Left hindlimb (tissue), 1 donor: ENCODE measurements at regions not wholly inside any gene's neighbourhood (a gene's known extent, or its start where the extent isn't known, plus 50 kb on each side); places are given as distances from the start of the nearest gene placed in this dataset.

Experiments used
- DNase-seq: peaks from one replicate; pipeline ENCODE4 v3.0.0-alpha.2; 2018

DNA sequence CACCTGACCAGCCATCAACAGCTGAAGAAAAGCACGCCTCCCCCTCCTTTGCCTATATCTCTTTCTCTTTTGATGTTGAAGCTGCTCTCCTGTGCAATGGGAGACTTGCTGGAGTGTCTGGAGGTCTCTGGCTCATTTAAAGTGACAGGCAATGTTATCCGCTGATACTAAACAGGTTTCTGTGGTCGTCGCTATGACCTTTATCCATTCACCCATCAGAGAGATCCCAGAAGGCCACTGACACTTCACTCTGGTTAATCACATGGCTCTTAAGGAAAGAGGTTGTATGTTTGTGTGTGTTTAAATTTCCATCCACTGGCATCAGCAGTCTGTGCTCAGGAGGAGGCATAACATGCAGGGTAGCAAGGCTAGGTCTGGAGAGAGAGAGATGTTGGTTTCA, 277.3 kb downstream of the MTX2 start:
- no peak for DNase-seq

GRCh38 chr2:176552501-176553135, 283.4 kb downstream of the MTX2 start:
- DNase-seq = no peak

GRCh38 chr2:176553685-176554100, 284.5 kb downstream of the MTX2 start:
- DNase-seq = peak; percentile 90

- DNase-seq = peak; percentile 84
These were observed 285.1 kb downstream of the MTX2 start for GRCh38 chr2:176554101-176555048.

DNA sequence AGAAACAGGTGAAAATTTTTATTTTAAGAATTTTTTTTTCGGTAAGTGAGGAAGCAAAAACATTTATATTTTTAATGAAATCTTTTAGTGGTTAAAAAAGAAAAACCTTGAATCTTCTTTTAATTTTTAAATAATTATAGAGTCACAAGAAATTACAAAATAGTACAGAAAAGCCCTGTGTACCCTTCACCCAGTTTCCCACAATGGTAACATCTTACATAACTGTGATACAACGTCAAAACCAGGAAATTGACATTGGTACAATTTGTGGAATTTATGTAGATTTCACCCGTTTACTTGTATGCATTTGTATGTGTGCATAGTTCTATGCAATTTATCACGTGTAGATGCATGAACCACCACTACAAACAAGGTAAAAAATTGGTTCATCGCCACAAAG, 285.9 kb downstream of the MTX2 start:
- no peak for DNase-seq

DNA sequence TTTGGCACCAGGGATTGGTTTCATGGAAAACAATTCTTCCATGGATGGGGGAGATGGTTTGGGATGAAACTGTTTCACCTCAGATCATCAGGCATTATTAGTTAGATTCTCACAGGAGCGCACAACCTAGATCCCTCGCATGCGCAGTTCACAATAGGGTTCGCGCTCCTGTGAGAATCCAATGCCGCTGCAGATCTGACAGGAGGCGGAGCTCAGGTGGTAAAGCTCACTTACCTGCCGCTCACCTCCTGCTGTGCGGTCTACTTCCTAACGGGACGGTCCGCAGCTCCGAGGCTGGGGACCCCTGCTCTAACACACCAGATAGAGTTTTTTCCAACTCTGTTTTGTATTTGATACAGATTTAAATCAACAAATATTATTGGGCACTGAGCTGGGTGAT, 286.5 kb downstream of the MTX2 start:
- no peak for DNase-seq

DNA sequence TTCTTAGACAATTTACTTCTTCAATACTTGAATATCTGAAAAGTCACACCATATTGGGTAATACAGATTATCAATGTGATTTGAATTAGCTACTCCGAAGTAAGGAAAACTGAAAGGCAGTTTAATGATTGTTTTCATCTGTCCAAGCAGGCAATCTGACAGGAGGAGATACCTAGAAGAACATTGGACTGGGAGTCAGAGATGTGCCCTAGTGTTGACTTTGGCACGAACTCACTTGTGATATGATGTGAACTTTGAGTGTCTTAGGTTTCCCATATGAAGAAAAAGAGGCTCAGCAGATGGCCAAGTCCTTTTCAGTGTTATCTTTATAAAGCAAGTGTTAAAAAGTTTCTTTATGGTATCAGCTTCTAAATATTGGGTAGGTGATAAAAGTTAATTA, 287.1 kb downstream of the MTX2 start:
- no peak for DNase-seq

GRCh38 chr2:176557821-176558220, 288.6 kb downstream of the MTX2 start:
- DNase-seq = no peak

- peak; percentile 47 for DNase-seq
These were observed 289.4 kb downstream of the MTX2 start for GRCh38 chr2:176558574-176559140.

DNA sequence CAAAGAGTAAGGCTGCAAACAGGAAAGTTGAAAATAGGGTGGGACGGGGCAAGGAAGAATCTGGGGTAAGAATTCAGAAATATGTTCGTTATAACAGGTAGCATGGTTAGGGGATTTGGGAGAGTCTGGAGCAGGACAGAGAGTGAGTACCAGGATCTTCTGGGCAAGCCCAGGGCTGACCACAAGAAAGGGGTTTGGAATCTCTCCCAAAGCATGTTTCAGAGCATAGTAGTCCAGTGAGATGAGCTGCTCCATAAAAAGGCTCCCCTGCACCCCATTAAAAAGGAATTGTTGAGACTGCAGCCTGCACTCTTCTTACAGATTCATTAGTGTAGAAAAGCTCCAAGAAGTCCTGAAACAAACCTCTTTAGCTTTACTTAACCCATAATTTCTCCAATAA, 291.1 kb downstream of the MTX2 start:
- no peak for DNase-seq

- no peak for DNase-seq
These were observed 292.5 kb downstream of the MTX2 start for GRCh38 chr2:176561706-176562105.

- DNase-seq = no peak
These were observed 293.3 kb downstream of the MTX2 start for GRCh38 chr2:176562359-176563078.

GRCh38 chr2:176565641-176566323, 296.5 kb downstream of the MTX2 start:
- DNase-seq = peak; percentile 80

DNA sequence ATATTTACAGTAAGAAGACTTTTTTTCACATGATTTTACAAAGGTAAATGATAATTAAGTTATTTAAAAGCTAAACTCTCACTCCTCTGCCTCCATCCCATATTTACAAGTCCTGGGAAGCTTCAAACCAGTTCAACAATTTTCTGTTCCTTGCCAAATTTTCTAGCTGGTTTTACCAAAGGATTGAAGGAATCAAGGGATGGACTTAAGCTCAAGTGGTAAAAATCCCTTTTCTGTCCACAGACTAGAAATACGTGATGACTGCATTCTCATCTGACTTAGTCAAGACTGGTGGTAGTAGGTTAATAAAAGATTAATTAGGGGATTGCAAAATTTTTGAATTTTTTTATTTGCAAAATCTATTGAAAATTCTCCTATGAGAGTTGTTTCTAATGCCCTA, 297.3 kb downstream of the MTX2 start:
- DNase-seq = no peak

GRCh38 chr2:176566961-176567360, 297.7 kb downstream of the MTX2 start:
- no peak for DNase-seq

- DNase-seq = no peak
These were observed 298.1 kb downstream of the MTX2 start for GRCh38 chr2:176567361-176567760.

DNA sequence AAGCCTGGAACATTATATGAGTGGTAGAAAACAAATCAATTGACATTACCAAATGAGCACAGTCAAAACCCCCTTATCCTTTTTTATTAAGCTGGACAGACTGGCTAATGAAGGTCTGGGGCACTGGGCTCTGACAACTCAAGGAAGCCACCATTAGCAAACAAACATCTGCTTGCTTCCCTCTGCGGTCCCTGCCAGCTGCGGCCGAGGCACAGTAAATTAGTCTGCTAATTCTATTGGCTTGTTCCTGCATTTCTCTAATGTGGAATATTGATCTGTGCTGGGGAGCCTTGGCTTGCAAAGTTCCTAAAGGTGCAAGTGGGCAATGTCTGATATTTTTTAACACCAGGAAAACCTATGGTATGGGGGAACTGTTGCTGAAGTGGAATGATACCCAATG, 300.3 kb downstream of the MTX2 start:
- DNase-seq = no peak

DNA sequence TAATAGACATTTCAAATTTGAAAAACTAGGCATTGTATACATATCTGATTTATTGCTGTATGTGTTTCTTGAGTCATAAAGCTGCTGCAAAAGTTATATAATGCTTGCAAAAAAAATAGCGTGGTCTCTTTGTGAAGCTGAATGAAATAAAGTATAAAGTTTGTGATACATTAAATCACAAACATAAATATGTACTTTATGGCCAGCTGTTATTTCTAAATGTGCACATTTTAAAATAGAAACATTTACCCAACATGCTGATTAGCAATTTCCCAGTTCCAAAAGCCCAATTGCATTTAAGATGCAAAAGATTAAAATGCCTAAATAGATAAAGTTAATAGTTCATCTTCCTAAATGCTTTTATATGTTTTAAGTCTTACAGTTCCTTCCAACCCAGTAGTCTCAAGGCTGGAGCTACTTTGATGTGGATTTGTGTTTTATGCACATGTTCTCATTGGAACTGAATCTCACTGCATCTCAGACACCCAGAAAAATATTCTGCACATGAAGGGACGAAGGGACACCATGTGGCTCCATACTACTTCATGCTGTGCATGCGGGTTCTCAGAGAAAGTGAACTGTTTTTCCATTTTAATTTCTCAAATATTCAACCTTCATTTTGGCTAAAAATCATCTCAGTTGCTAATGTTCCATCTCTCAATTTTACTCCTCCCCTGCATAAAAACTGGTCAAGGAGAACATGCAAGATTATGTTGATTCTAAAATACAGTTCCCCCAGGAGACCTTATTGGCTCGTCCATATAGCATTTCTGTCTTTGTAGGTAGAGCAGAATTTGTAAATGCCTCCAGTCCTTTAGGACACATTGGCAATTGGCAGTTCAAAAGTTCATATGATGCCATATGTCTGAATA, 304.6 kb downstream of the MTX2 start:
- no peak for DNase-seq

- no peak for DNase-seq
These were observed 305.4 kb downstream of the MTX2 start for GRCh38 chr2:176574484-176575236.

- no peak for DNase-seq
These were observed 306.0 kb downstream of the MTX2 start for GRCh38 chr2:176575237-176575744.

GRCh38 chr2:176577054-176577453, 307.8 kb downstream of the MTX2 start:
- DNase-seq = no peak
